ENCODE measurements at regions not wholly inside any gene's neighbourhood (a gene's known extent, or its start where the extent isn't known, plus 50 kb on each side); places are given as distances from the start of the nearest gene placed in this dataset.
"Not testable (repeated sequence)": the region's sequence is repeated elsewhere in the genome, so short reads cannot be mapped to it uniquely, and the experiment has no call there.

GRCh38 chr2:106296182-106296815 lies 102.2 kb upstream of the UXS1 start:
- no peak for ATAC-seq
- intact Hi-C loops (cut with DNase I, micrococcal nuclease): no loop called here

GRCh38 chr2:106294182-106294581 lies 100.1 kb upstream of the UXS1 start:
- no peak for DNase-seq
- no peak for ATAC-seq
- intact Hi-C loops (cut with DNase I, micrococcal nuclease): no loop called here

More at GRCh38 chr2:106296182-106296815, 102.2 kb upstream of the UXS1 start:
- no peak for DNase-seq

GRCh38 chr2:106293271-106293783 lies 99.2 kb upstream of the UXS1 start:
- ATAC-seq (no peak), DNase-seq (no peak)
- intact Hi-C loops (cut with DNase I, micrococcal nuclease): no loop called here

- DNase-seq: no peak
- intact Hi-C loops (cut with DNase I, micrococcal nuclease): no loop called here
- no peak for ATAC-seq
Measured at GRCh38 chr2:106292627-106293026, 98.5 kb upstream of the UXS1 start.

GRCh38 chr2:106288873-106289272 lies 94.8 kb upstream of the UXS1 start:
- DNase-seq (no peak), ATAC-seq (no peak)
- intact Hi-C loops (cut with DNase I, micrococcal nuclease): no loop called here

GRCh38 chr2:106285237-106285829 lies 91.2 kb upstream of the UXS1 start:
- no peak for DNase-seq
- intact Hi-C loops (cut with DNase I, micrococcal nuclease): no loop called here
- ATAC-seq: no peak

GRCh38 chr2:106284691-106285202 lies 90.6 kb upstream of the UXS1 start:
- no peak for DNase-seq
- ATAC-seq: no peak
- intact Hi-C loops (cut with DNase I, micrococcal nuclease): no loop called here

- DNase-seq (no peak), ATAC-seq (no peak)
- intact Hi-C loops (cut with DNase I, micrococcal nuclease): no loop called here
Measured at GRCh38 chr2:106284255-106284654, 90.2 kb upstream of the UXS1 start.

GRCh38 chr2:106283228-106284152 lies 89.4 kb upstream of the UXS1 start:
- DNase-seq; intact Hi-C loops (cut with DNase I, micrococcal nuclease); ATAC-seq: not testable (repeated sequence)

GRCh38 chr2:106282462-106283170 lies 88.5 kb upstream of the UXS1 start:
- ATAC-seq (no peak), DNase-seq (no peak)

GRCh38 chr2:106281907-106282430 lies 87.9 kb upstream of the UXS1 start:
- ATAC-seq: peak; percentile 64
- DNase-seq; intact Hi-C loops (cut with DNase I, micrococcal nuclease): not testable (repeated sequence)

More at GRCh38 chr2:106282462-106283170, 88.5 kb upstream of the UXS1 start:
- intact Hi-C loops (cut with DNase I, micrococcal nuclease): no loop called here

- ATAC-seq: no peak
- intact Hi-C loops (cut with DNase I, micrococcal nuclease): no loop called here
- DNase-seq: no peak
Measured at GRCh38 chr2:106280722-106281446, 86.8 kb upstream of the UXS1 start.

GRCh38 chr2:106280224-106280623 lies 86.1 kb upstream of the UXS1 start:
- ATAC-seq (no peak), DNase-seq (no peak)
- intact Hi-C loops (cut with DNase I, micrococcal nuclease): no loop called here

- DNase-seq (no peak), ATAC-seq (no peak)
- intact Hi-C loops (cut with DNase I, micrococcal nuclease): no loop called here
Measured at GRCh38 chr2:106278112-106278876, 84.2 kb upstream of the UXS1 start.

GRCh38 chr2:106277426-106277825 lies 83.3 kb upstream of the UXS1 start:
- DNase-seq: no peak
- no peak for ATAC-seq
- intact Hi-C loops (cut with DNase I, micrococcal nuclease): no loop called here

- intact Hi-C loops (cut with DNase I, micrococcal nuclease): no loop called here
- DNase-seq (no peak), ATAC-seq (no peak)
Measured at GRCh38 chr2:106275971-106276370, 81.9 kb upstream of the UXS1 start.

GRCh38 chr2:106274668-106275067 lies 80.6 kb upstream of the UXS1 start:
- no peak for DNase-seq
- intact Hi-C loops (cut with DNase I, micrococcal nuclease): no loop called here
- no peak for ATAC-seq

Measured in left colon (tissue), 2 donors.